ENCODE measurements at regions not wholly inside any gene's neighbourhood (a gene's known extent, or its start where the extent isn't known, plus 50 kb on each side); places are given as distances from the start of the nearest gene placed in this dataset.

- DNase-seq = no peak
Observed at GRCh38 chr17:74055508-74056160, 147.8 kb upstream of the RPL38 start.

GRCh38 chr17:74059479-74060240, 143.8 kb upstream of the RPL38 start:
- no peak for DNase-seq

GRCh38 chr17:74061758-74062157, 141.7 kb upstream of the RPL38 start:
- DNase-seq = no peak

- no peak for DNase-seq
Observed at GRCh38 chr17:74062234-74062633, 141.2 kb upstream of the RPL38 start.

GRCh38 chr17:74063439-74063838, 140.0 kb upstream of the RPL38 start:
- DNase-seq = no peak

- DNase-seq = no peak
Observed at GRCh38 chr17:74070374-74070773, 133.1 kb upstream of the RPL38 start.

- no peak for DNase-seq
Observed at GRCh38 chr17:74070998-74071679, 132.3 kb upstream of the RPL38 start.

- no peak for DNase-seq
Observed at GRCh38 chr17:74072340-74072739, 131.1 kb upstream of the RPL38 start.

GRCh38 chr17:74076446-74076845, 127.0 kb upstream of the RPL38 start:
- no peak for DNase-seq

- no peak for DNase-seq
Observed at GRCh38 chr17:74077231-74077630, 126.2 kb upstream of the RPL38 start.

- DNase-seq = no peak
Observed at GRCh38 chr17:74078363-74078941, 125.0 kb upstream of the RPL38 start.

GRCh38 chr17:74079537-74080300, 123.8 kb upstream of the RPL38 start:
- DNase-seq = no peak

- no peak for DNase-seq
Observed at GRCh38 chr17:74080656-74081582, 122.6 kb upstream of the RPL38 start.

GRCh38 chr17:74082886-74083285, 120.6 kb upstream of the RPL38 start:
- no peak for DNase-seq

- DNase-seq = no peak
Observed at GRCh38 chr17:74083321-74083720, 120.2 kb upstream of the RPL38 start.

GRCh38 chr17:74085434-74085833, 118.0 kb upstream of the RPL38 start:
- DNase-seq = no peak

GRCh38 chr17:74087002-74087585, 116.4 kb upstream of the RPL38 start:
- no peak for DNase-seq

GRCh38 chr17:74088285-74088933, 115.1 kb upstream of the RPL38 start:
- no peak for DNase-seq

GRCh38 chr17:74088934-74089329, 114.5 kb upstream of the RPL38 start:
- no peak for DNase-seq

GRCh38 chr17:74089380-74089779, 114.1 kb upstream of the RPL38 start:
- DNase-seq = no peak
